Stomach (tissue), 8 donors: ENCODE measurements at regions not wholly inside any gene's neighbourhood (a gene's known extent, or its start where the extent isn't known, plus 50 kb on each side); places are given as distances from the start of the nearest gene placed in this dataset.

Experiments
- DNase-seq, 2 donors: peaks; one replicate each; pipeline versions ENCODE4 v3.0.0 to v3.0.0-alpha.2; 2013 to 2019
- H3K27ac ChIP-seq, 5 donors: fragments of 200-600 bp in 4 of 5; sonication (generic) in 4 of 5; one replicate each; pipeline ENCODE4 v1.5.1; 2013 to 2019; ENCODE audit warnings: mild to moderate bottlenecking in 1 of 5, moderate library complexity in 1 of 5
- H3K27me3 ChIP-seq, 3 donors: fragments of 200-600 bp; sonication (generic); one replicate each; pipeline ENCODE4 v1.5.1; 2017 to 2019; ENCODE audit warnings: mixed run types in 1 of 3
- H3K36me3 ChIP-seq, 4 donors: fragments of 200-600 bp; sonication (generic); 1 replicate in 3 of 4; 2 replicates in 1 of 4; pipeline ENCODE4 v1.5.1; 2016 to 2019
- H3K4me1 ChIP-seq, 4 donors: fragments of 200-600 bp; sonication (generic); one replicate each; pipeline ENCODE4 v1.5.1; 2016 to 2019
- H3K4me3 ChIP-seq, 4 donors: fragments of 200-600 bp; sonication (generic) in 3 of 4; one replicate each; pipeline ENCODE4 v1.5.1; 2016 to 2019; ENCODE audit warnings: mild to moderate bottlenecking in 1 of 4
- H3K9me3 ChIP-seq, 4 donors: fragments of 200-600 bp; sonication (generic); one replicate each; pipeline ENCODE4 v1.5.1; 2016 to 2019
- EP300 ChIP-seq: sonication (generic); formaldehyde crosslinking; IDR thresholded peaks from one replicate; pipeline ENCODE4 v1.6.1; 2017; ENCODE audit warnings: antibody characterized with exemption
- POLR2A ChIP-seq, 4 donors: fragments of 450-650 bp; IDR thresholded peaks; one replicate each; pipeline ENCODE4 v1.6.1; 2016; ENCODE audit warnings: antibody characterized with exemption in 4 of 4, control low read depth in 2 of 4, mild to moderate bottlenecking in 1 of 4, moderate library complexity in 1 of 4
- POLR2AphosphoS5 ChIP-seq, 3 donors: sonication (generic); formaldehyde crosslinking; IDR thresholded peaks; one replicate each; pipeline ENCODE4 v1.6.1; 2016; ENCODE audit warnings: antibody characterized with exemption in 3 of 3
- WGBS, 5 donors: extraction: QIAGEN DNeasy Blood & Tissue Kit in 3 of 5; methylation state at CpG; one replicate each; pipeline versions ENCODE4 v1.1.5 to v1.1.7; 2013 to 2018; 5-methylcytosine and 5-hydroxymethylcytosine counted together
- intact Hi-C: fragments of 100-400 bp; cut with DNase I; formaldehyde crosslinking; loops from one replicate; pipeline ENCODE4 v1.15.1; 2023; ENCODE audit warnings: low total_unique reads
- TF ChIP-seq, protein P1 (sequence below), 7 experiments: fragments of 450-650 bp in 4 of 7; fragments of 200-600 bp in 3 of 7; sonication (generic) in 3 of 7; IDR thresholded peaks; one replicate each; pipeline ENCODE4 v1.5.1; 2016 to 2019; ENCODE audit warnings: antibody characterized with exemption in 7 of 7, control low read depth in 2 of 7, mild to moderate bottlenecking in 1 of 7
- donor health status: healthy with polysubstance abuse.
- donor health status: Bipolar disorder and iron deficiency.
- donor health status: healthy.

GRCh38 chr15:93837450-93837849 is 393.9 kb upstream of the MCTP2 start:
- intact Hi-C loops, result no loop called here
- no peak for TF ChIP-seq POLR2A (IDR thresholded peaks at IDR 0.05)
- TF ChIP-seq, protein P1, sequence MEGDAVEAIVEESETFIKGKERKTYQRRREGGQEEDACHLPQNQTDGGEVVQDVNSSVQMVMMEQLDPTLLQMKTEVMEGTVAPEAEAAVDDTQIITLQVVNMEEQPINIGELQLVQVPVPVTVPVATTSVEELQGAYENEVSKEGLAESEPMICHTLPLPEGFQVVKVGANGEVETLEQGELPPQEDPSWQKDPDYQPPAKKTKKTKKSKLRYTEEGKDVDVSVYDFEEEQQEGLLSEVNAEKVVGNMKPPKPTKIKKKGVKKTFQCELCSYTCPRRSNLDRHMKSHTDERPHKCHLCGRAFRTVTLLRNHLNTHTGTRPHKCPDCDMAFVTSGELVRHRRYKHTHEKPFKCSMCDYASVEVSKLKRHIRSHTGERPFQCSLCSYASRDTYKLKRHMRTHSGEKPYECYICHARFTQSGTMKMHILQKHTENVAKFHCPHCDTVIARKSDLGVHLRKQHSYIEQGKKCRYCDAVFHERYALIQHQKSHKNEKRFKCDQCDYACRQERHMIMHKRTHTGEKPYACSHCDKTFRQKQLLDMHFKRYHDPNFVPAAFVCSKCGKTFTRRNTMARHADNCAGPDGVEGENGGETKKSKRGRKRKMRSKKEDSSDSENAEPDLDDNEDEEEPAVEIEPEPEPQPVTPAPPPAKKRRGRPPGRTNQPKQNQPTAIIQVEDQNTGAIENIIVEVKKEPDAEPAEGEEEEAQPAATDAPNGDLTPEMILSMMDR (IDR thresholded peaks at IDR 0.05), result no peak
- TF ChIP-seq EP300, result no peak
- TF ChIP-seq POLR2AphosphoS5 (IDR thresholded peaks at IDR 0.05), result no peak
- Histone ChIP-seq H3K4me1 (no peaks in the 10 kb centered on the region), H3K9me3 (peaks cover 0 to 5% (median 0%) of the 10 kb centered on the region in 4 donors), H3K27me3 (no peaks in the 10 kb centered on the region), H3K4me3 (no peak overlapping the region), H3K36me3 (no peaks in the 10 kb centered on the region), H3K27ac (no peak overlapping the region)
- no peak for DNase-seq
- WGBS, 5 donors, result 74 to 91% (median 84%) methylated on average over 3 of the region's 3 CpGs

DNA sequence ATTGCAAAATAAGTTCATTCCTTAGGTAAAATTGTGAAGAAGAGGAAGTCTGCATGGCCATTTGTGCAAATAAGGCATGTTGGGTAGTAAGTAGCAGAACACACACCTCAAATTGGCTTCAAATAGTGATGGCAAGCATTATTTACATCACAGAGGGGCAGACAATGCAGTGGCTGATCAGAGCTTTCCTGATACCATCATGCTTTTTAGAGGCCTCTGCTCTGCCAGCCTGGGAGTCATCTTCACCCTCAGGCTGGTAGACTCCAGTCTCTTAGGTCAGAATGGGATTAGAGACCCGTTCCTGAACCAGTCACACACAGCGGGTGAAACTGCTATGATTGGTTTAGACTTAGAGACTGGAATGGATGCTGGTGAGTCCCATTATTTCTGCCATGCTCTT is 396.0 kb upstream of the MCTP2 start:
- intact Hi-C loops, result no loop called here
- no peak for DNase-seq
- H3K36me3 ChIP-seq, result no peaks in the 10 kb centered on the region
- H3K27ac ChIP-seq, result no peak overlapping the region
- H3K4me3 ChIP-seq, result no peak overlapping the region
- no peaks in the 10 kb centered on the region for H3K9me3 ChIP-seq
- no peaks in the 10 kb centered on the region for H3K27me3 ChIP-seq
- no peak for TF ChIP-seq POLR2A (IDR thresholded peaks at IDR 0.05)
- TF ChIP-seq POLR2AphosphoS5 (IDR thresholded peaks at IDR 0.05), result no peak
- 68 to 88% (median 82%) methylated on average over 2 of the region's 2 CpGs for WGBS, 5 donors
- no peaks in the 10 kb centered on the region for H3K4me1 ChIP-seq

DNA sequence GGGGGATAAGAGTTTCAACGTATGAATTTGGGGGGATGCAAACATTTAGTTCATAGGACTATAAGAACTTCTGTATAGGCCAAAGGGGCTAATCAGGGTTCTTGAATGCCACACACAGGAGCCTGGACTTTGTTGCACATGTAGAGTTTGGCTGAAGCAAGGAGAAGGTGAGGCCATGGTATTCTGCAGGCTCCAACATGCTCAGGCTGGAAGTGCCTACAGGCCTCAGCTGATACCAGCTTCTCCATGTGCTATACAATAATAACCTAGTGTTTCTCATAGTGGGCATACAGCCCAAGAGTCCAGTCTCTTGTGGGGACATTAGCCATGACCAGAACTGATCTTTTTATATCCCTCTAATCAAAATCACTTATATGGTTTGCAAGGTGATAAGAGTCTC is 399.7 kb upstream of the MCTP2 start:
- intact Hi-C loops, result no loop called here
- no peak for DNase-seq
- no peak overlapping the region for H3K27ac ChIP-seq
- H3K27me3 ChIP-seq, result no peaks in the 10 kb centered on the region
- TF ChIP-seq, protein P1 (IDR thresholded peaks at IDR 0.05), result no peak
- no peak for TF ChIP-seq POLR2AphosphoS5 (IDR thresholded peaks at IDR 0.05)
- no peak for TF ChIP-seq POLR2A (IDR thresholded peaks at IDR 0.05)
- H3K36me3 ChIP-seq, result no peaks in the 10 kb centered on the region
- H3K4me3 ChIP-seq, result no peak overlapping the region
- no peaks in the 10 kb centered on the region for H3K4me1 ChIP-seq
- no peaks in the 10 kb centered on the region for H3K9me3 ChIP-seq
- 63 to 86% (median 79%) methylated on average over 1 of the region's 1 CpG for WGBS, 5 donors

- Histone ChIP-seq H3K27ac (no peak overlapping the region), H3K36me3 (no peaks in the 10 kb centered on the region), H3K4me1 (no peaks in the 10 kb centered on the region), H3K9me3 (no peaks in the 10 kb centered on the region), H3K4me3 (no peak overlapping the region), H3K27me3 (no peaks in the 10 kb centered on the region)
- no peak for DNase-seq
- no peak for TF ChIP-seq EP300
- TF ChIP-seq, protein P1 (IDR thresholded peaks at IDR 0.05), result no peak
- no peak for TF ChIP-seq POLR2A (IDR thresholded peaks at IDR 0.05)
- no peak for TF ChIP-seq POLR2AphosphoS5 (IDR thresholded peaks at IDR 0.05)
- 85 to 95% (median 92%) methylated on average over 2 of the region's 2 CpGs for WGBS, 5 donors
- intact Hi-C loops, result no loop called here
These were observed 400.9 kb upstream of the MCTP2 start for GRCh38 chr15:93830221-93831080.
